ENCODE measurements at regions not wholly inside any gene's neighbourhood (a gene's known extent, or its start where the extent isn't known, plus 50 kb on each side); places are given as distances from the start of the nearest gene placed in this dataset.

GRCh38 chr14:97368049-97368448 is 570.9 kb downstream of the VRK1 start:
- Histone ChIP-seq H2AFZ (ENCODE audit: low read depth, low read length) (no peak overlapping the region), H3K36me3 (ENCODE audit: insufficient read depth, low read length) (no peaks in the 10 kb centered on the region), H3K27me3 (ENCODE audit: insufficient read depth, low read depth, low read length) (no peaks in the 10 kb centered on the region), H3K9ac (ENCODE audit: low read length) (no peak overlapping the region), H3K9me3 (ENCODE audit: low read length) (no peaks in the 10 kb centered on the region), H3K4me3 (ENCODE audit: low read length) (no peak overlapping the region), H3K79me2 (replicated peaks; ENCODE audit: insufficient read depth, low read length) (no peaks in the 10 kb centered on the region), H3K9me2 (ENCODE audit: insufficient read depth, low read length) (no peaks in the 10 kb centered on the region), H3F3A (ENCODE audit: insufficient read depth, low read length, poor library complexity, severe bottlenecking) (no peaks in the 10 kb centered on the region), H3K27ac (ENCODE audit: low read length) (no peak overlapping the region), H4K20me1 (ENCODE audit: insufficient read depth) (no peaks in the 10 kb centered on the region), H3K4me2 (ENCODE audit: low read length) (no peak overlapping the region)
- no peak for TF ChIP-seq TAF1 (IDR thresholded peaks at IDR 0.05; ENCODE audit: low read depth)
- no peak for TF ChIP-seq EZH2 (IDR thresholded peaks at IDR 0.05; ENCODE audit: borderline replicate concordance, insufficient read depth, low read length, poor library complexity, severe bottlenecking)
- no peak for TF ChIP-seq REST (IDR thresholded peaks at IDR 0.05; ENCODE audit: borderline replicate concordance)
- TF ChIP-seq CTCF (IDR thresholded peaks at IDR 0.05; ENCODE audit: poor library complexity, severe bottlenecking) = no peak
- TF ChIP-seq MXI1 (conservative IDR thresholded peaks at IDR 0.05; ENCODE audit: poor library complexity, severe bottlenecking) = no peak
- TF ChIP-seq POLR2AphosphoS5 (IDR thresholded peaks at IDR 0.05) = no peak
- no peak for TF ChIP-seq RAD21 (conservative IDR thresholded peaks at IDR 0.05)
- no peak for TF ChIP-seq EP300 (conservative IDR thresholded peaks at IDR 0.05; ENCODE audit: poor library complexity, severe bottlenecking)
- TF ChIP-seq SMC3 (conservative IDR thresholded peaks at IDR 0.05; ENCODE audit: poor library complexity) = no peak

- H2AFZ ChIP-seq (ENCODE audit: low read depth, low read length) = no peak overlapping the region
- no peak overlapping the region for H3K9ac ChIP-seq (ENCODE audit: low read length)
- H3K4me2 ChIP-seq (ENCODE audit: low read length) = no peak overlapping the region
- H3K4me3 ChIP-seq (ENCODE audit: low read length) = no peak overlapping the region
- no peaks in the 10 kb centered on the region for H4K20me1 ChIP-seq (ENCODE audit: insufficient read depth)
- no peaks in the 10 kb centered on the region for H3F3A ChIP-seq (ENCODE audit: insufficient read depth, low read length, poor library complexity, severe bottlenecking)
- TF ChIP-seq EP300 (conservative IDR thresholded peaks at IDR 0.05; ENCODE audit: poor library complexity, severe bottlenecking) (no peak), POLR2AphosphoS5 (IDR thresholded peaks at IDR 0.05) (no peak), SMC3 (conservative IDR thresholded peaks at IDR 0.05; ENCODE audit: poor library complexity) (no peak), EZH2 (IDR thresholded peaks at IDR 0.05; ENCODE audit: borderline replicate concordance, insufficient read depth, low read length, poor library complexity, severe bottlenecking) (no peak), REST (IDR thresholded peaks at IDR 0.05; ENCODE audit: borderline replicate concordance) (no peak), CTCF (IDR thresholded peaks at IDR 0.05; ENCODE audit: poor library complexity, severe bottlenecking) (no peak), RAD21 (conservative IDR thresholded peaks at IDR 0.05) (no peak), TAF1 (IDR thresholded peaks at IDR 0.05; ENCODE audit: low read depth) (no peak), MXI1 (conservative IDR thresholded peaks at IDR 0.05; ENCODE audit: poor library complexity, severe bottlenecking) (no peak)
- no peaks in the 10 kb centered on the region for H3K27me3 ChIP-seq (ENCODE audit: insufficient read depth, low read depth, low read length)
- no peaks in the 10 kb centered on the region for H3K79me2 ChIP-seq (replicated peaks; ENCODE audit: insufficient read depth, low read length)
- no peak overlapping the region for H3K27ac ChIP-seq (ENCODE audit: low read length)
- no peaks in the 10 kb centered on the region for H3K36me3 ChIP-seq (ENCODE audit: insufficient read depth, low read length)
- H3K9me2 ChIP-seq (ENCODE audit: insufficient read depth, low read length) = no peaks in the 10 kb centered on the region
- no peaks in the 10 kb centered on the region for H3K9me3 ChIP-seq (ENCODE audit: low read length)
These were observed 571.9 kb downstream of the VRK1 start for GRCh38 chr14:97368900-97369564.

All from neural cell (in vitro differentiated cells).